ENCODE measurements at regions not wholly inside any gene's neighbourhood (a gene's known extent, or its start where the extent isn't known, plus 50 kb on each side); places are given as distances from the start of the nearest gene placed in this dataset.

DNA sequence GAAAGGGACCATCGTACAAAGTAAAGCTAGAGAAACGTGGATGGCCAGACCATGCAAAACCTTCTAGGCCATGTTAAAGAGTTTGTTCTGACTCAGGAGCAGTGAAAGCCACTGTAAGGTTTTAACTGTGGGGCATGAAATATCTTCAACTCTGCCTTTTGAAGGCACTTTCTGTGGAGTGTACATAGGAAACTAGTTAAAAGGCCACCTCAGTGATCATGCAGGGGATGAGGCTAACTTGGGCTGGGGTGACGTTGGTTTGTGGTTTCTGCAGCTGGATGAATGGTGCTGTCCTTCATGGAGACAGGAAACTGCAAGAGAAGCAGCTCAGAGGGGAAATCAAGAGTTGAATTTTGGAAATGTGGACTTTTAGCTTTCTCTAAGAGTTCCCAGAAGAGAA is 190.7 kb downstream of the CDCA7 start:
- TF ChIP-seq, protein P1, sequence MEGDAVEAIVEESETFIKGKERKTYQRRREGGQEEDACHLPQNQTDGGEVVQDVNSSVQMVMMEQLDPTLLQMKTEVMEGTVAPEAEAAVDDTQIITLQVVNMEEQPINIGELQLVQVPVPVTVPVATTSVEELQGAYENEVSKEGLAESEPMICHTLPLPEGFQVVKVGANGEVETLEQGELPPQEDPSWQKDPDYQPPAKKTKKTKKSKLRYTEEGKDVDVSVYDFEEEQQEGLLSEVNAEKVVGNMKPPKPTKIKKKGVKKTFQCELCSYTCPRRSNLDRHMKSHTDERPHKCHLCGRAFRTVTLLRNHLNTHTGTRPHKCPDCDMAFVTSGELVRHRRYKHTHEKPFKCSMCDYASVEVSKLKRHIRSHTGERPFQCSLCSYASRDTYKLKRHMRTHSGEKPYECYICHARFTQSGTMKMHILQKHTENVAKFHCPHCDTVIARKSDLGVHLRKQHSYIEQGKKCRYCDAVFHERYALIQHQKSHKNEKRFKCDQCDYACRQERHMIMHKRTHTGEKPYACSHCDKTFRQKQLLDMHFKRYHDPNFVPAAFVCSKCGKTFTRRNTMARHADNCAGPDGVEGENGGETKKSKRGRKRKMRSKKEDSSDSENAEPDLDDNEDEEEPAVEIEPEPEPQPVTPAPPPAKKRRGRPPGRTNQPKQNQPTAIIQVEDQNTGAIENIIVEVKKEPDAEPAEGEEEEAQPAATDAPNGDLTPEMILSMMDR (IDR thresholded peaks at IDR 0.05) = no peak
- TF ChIP-seq POLR2A (IDR thresholded peaks at IDR 0.05) = no peak
